Spleen (tissue), 11 donors: ENCODE measurements at regions not wholly inside any gene's neighbourhood (a gene's known extent, or its start where the extent isn't known, plus 50 kb on each side); places are given as distances from the start of the nearest gene placed in this dataset.
"Not testable (repeated sequence)": the region's sequence is repeated elsewhere in the genome, so short reads cannot be mapped to it uniquely, and the experiment has no call there.

Experiments used
- DNase-seq: peaks from one replicate; pipeline ENCODE4 v3.0.0-alpha.2; 2020
- H3K27ac ChIP-seq, 8 donors: fragments of 200-600 bp; sonication (generic) in 7 of 8; 1 replicate in 4 of 8; 2 replicates in 4 of 8; pipeline versions ENCODE4 v1.5.0 to v1.8.0; 2016 to 2021; ENCODE audit warnings: inconsistent platforms in 4 of 8, mild to moderate bottlenecking in 4 of 8, moderate library complexity in 1 of 8
- H3K27me3 ChIP-seq, 7 donors: fragments of 200-600 bp; sonication (generic) in 6 of 7; replicated peaks in 1 of 7; 1 replicate in 4 of 7; 2 replicates in 3 of 7; pipeline versions ENCODE4 v1.5.0 to v1.8.0; 2016 to 2021; ENCODE audit warnings: inconsistent platforms in 3 of 7, mild to moderate bottlenecking in 1 of 7
- H3K36me3 ChIP-seq, 6 donors: fragments of 200-600 bp; sonication (generic) in 5 of 6; 1 replicate in 4 of 6; 2 replicates in 2 of 6; pipeline versions ENCODE4 v1.5.0 to v1.8.0; 2016 to 2021; ENCODE audit warnings: inconsistent platforms in 2 of 6
- H3K4me1 ChIP-seq, 6 donors: fragments of 200-600 bp; sonication (generic) in 5 of 6; 1 replicate in 3 of 6; 2 replicates in 3 of 6; pipeline versions ENCODE4 v1.5.0 to v1.8.0; 2016 to 2021; ENCODE audit warnings: inconsistent platforms in 3 of 6
- H3K4me3 ChIP-seq, 8 donors: fragments of 200-600 bp; sonication (generic) in 7 of 8; 1 replicate in 4 of 8; 2 replicates in 4 of 8; pipeline versions ENCODE4 v1.5.0 to v1.8.0; 2016 to 2021; ENCODE audit warnings: inconsistent platforms in 4 of 8, mild to moderate bottlenecking in 4 of 8, moderate library complexity in 2 of 8
- H3K9me3 ChIP-seq, 8 donors: fragments of 200-600 bp; sonication (generic) in 7 of 8; 1 replicate in 4 of 8; 2 replicates in 4 of 8; pipeline versions ENCODE4 v1.5.0 to v1.8.0; 2016 to 2021; ENCODE audit warnings: inconsistent platforms in 4 of 8
- POLR2A ChIP-seq, 3 donors: fragments of 450-650 bp; IDR thresholded peaks; one replicate each; pipeline ENCODE4 v1.5.1; 2017; ENCODE audit warnings: antibody characterized with exemption in 3 of 3, mild to moderate bottlenecking in 1 of 3
- POLR2AphosphoS5 ChIP-seq, 3 donors: sonication (generic); formaldehyde crosslinking; IDR thresholded peaks; one replicate each; pipeline ENCODE4 v1.5.1; 2017; ENCODE audit warnings: antibody characterized with exemption in 3 of 3
- WGBS, 5 donors: extraction: QIAGEN DNeasy Blood & Tissue Kit in 3 of 5; methylation state at CpG; one replicate each; pipeline versions ENCODE4 v1.1.5 to v1.1.7; 2013 to 2018; 5-methylcytosine and 5-hydroxymethylcytosine counted together
- intact Hi-C: fragments of 100-400 bp; cut with DNase I; formaldehyde crosslinking; loops from one replicate; pipeline ENCODE4 v1.15.0; 2023; ENCODE audit warnings: low total_unique reads
- TF ChIP-seq, protein P1 (sequence below), 11 experiments: fragments of 200-600 bp in 7 of 11; fragments of 450-650 bp in 4 of 11; sonication (generic) in 4 of 11; IDR thresholded peaks in 8 of 11; conservative IDR thresholded peaks in 3 of 11; 1 replicate in 7 of 11; 2 replicates in 4 of 11; pipeline versions ENCODE4 v1.4.0 to v1.8.0; 2016 to 2021; ENCODE audit warnings: antibody characterized with exemption in 11 of 11, inconsistent platforms in 4 of 11, mild to moderate bottlenecking in 1 of 11
- donor health status: healthy with polysubstance abuse.
- donor health status: DM: no; HTN: no; CAD: no; lungs with moderate emphysema.
- donor health status: DM: no; HTN: no; CAD: no.
- donor health status: Bipolar disorder and iron deficiency.
- donor health status: healthy.
- donor health status: DM: no; HTN: no; CAD: no.
- donor health status: DM: yes; HTN: yes; CAD: no.

DNA sequence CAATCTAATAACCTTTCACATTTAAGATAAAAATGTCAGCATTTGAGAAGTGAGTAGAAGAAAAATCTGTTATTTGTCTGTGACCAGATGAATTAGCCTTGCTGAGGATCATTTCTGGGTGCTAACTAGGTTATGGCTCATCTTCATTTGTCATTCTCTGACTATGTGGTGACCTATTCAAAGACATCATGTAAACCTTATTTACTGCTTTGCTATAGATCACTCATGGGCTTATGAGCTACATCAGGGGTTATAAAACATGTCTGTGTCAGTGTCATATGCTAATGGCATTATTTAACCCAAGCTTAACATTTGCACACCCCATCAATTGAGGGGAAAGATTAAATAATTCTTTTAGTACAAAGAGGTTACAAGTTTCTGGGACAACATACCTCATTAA, 555.5 kb upstream of the CYLC2 start:
- no peaks in the 10 kb centered on the region for H3K27me3 ChIP-seq
- DNase-seq, result no peak
- H3K27ac ChIP-seq, result no peak overlapping the region
- no peak overlapping the region for H3K4me3 ChIP-seq
- no peaks in the 10 kb centered on the region for H3K4me1 ChIP-seq
- H3K9me3 ChIP-seq, result peaks cover 0 to 11% (median 0%) of the 10 kb centered on the region in 8 donors
- no peaks in the 10 kb centered on the region for H3K36me3 ChIP-seq
- intact Hi-C loops, result no loop called here
- TF ChIP-seq, protein P1, sequence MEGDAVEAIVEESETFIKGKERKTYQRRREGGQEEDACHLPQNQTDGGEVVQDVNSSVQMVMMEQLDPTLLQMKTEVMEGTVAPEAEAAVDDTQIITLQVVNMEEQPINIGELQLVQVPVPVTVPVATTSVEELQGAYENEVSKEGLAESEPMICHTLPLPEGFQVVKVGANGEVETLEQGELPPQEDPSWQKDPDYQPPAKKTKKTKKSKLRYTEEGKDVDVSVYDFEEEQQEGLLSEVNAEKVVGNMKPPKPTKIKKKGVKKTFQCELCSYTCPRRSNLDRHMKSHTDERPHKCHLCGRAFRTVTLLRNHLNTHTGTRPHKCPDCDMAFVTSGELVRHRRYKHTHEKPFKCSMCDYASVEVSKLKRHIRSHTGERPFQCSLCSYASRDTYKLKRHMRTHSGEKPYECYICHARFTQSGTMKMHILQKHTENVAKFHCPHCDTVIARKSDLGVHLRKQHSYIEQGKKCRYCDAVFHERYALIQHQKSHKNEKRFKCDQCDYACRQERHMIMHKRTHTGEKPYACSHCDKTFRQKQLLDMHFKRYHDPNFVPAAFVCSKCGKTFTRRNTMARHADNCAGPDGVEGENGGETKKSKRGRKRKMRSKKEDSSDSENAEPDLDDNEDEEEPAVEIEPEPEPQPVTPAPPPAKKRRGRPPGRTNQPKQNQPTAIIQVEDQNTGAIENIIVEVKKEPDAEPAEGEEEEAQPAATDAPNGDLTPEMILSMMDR (IDR thresholded peaks at IDR 0.05 in 8 of 11, conservative IDR thresholded peaks at IDR 0.05 in 3 of 11), result no peak
- TF ChIP-seq POLR2AphosphoS5 (IDR thresholded peaks at IDR 0.05), result no peak
- TF ChIP-seq POLR2A (IDR thresholded peaks at IDR 0.05), result no peak

DNA sequence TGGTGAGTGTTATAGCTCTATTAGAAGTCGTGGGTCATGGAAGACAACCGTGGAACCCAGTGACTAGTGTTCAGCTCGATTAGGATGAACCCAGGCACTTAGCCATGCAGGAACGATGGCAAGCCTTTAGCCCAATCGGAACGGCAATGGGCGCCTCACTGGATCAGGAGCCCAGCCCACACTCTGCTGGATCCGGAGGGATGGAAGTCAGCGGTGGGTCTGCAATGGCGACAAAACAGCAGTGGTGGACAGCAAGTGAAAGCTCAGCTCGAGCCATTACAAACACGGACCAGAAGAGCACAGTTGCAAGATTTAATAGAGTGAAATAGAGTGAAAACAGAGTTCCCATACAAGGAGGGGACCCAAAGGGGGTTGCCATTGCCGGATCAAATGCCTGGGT, 558.5 kb upstream of the CYLC2 start:
- H3K4me3 ChIP-seq, H3K4me1 ChIP-seq, H3K27ac ChIP-seq, H3K27me3 ChIP-seq, DNase-seq, H3K36me3 ChIP-seq, intact Hi-C loops: not testable (repeated sequence)
- peaks cover 0 to 11% (median 0%) of the 10 kb centered on the region in 8 donors for H3K9me3 ChIP-seq
- WGBS, 5 donors, result 86 to 93% (median 89%) methylated on average over 13 of the region's 13 CpGs

DNA sequence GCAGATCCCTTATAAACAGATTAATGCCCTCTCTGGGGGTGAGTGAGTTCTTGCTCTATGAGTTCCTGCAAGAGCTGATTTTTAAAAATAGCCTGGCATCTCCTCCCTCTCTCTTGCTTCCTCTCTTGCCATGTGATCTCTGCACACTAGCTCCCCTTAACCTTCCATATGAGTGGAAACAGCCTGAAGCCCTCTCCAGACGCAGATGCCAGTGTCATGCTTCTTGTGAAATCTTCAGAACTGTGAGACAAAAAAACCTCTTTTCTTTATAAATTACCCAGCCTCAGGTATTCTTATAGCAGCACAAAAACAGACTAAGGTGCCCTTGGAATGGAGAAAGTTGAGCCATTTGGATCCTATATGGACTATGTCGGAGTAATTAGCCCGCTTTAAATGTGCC, 559.7 kb upstream of the CYLC2 start:
- TF ChIP-seq, protein P1 (IDR thresholded peaks at IDR 0.05 in 8 of 11, conservative IDR thresholded peaks at IDR 0.05 in 3 of 11), result no peak
- TF ChIP-seq POLR2AphosphoS5 (IDR thresholded peaks at IDR 0.05) (no peak), POLR2A (IDR thresholded peaks at IDR 0.05) (no peak)
- H3K36me3 ChIP-seq, result no peaks in the 10 kb centered on the region
- DNase-seq, result no peak
- WGBS, 5 donors, result 75 to 92% (median 80%) methylated on average over 3 of the region's 3 CpGs
- no peak overlapping the region for H3K4me3 ChIP-seq
- H3K27me3 ChIP-seq, result no peaks in the 10 kb centered on the region
- peaks cover 0 to 11% (median 0%) of the 10 kb centered on the region in 8 donors for H3K9me3 ChIP-seq
- no peak overlapping the region for H3K27ac ChIP-seq
- intact Hi-C loops, result no loop called here
- H3K4me1 ChIP-seq, result no peaks in the 10 kb centered on the region

DNA sequence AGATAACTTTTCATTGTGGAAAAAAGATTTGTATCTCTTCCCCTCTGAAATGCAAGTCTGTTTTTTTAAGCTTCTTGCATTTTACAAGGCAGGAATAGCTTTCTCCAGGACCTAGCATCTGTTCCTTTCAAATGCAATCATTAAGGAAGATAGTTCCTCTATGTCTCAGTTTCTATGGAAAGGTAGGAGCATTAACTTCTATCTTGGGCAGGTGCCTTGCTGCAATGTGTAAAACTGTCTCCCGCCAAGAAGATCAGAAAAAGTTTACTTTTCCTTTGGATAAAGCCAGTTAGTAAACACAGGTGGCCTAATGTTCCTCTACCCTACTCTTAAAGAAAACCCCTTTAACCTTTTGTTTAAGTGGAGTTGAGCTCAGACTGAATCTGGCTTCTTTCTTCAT, 560.6 kb upstream of the CYLC2 start:
- WGBS, 5 donors, result 41 to 80% (median 69%) methylated on average over 1 of the region's 1 CpG
- intact Hi-C loops, result no loop called here
- no peak for DNase-seq
- TF ChIP-seq, protein P1 (IDR thresholded peaks at IDR 0.05 in 8 of 11, conservative IDR thresholded peaks at IDR 0.05 in 3 of 11), result no peak
- TF ChIP-seq POLR2AphosphoS5 (IDR thresholded peaks at IDR 0.05) (no peak), POLR2A (IDR thresholded peaks at IDR 0.05) (no peak)
- H3K27ac ChIP-seq, result no peak overlapping the region
- H3K36me3 ChIP-seq, result no peaks in the 10 kb centered on the region
- peaks cover 0 to 11% (median 0%) of the 10 kb centered on the region in 8 donors for H3K9me3 ChIP-seq
- no peaks in the 10 kb centered on the region for H3K4me1 ChIP-seq
- no peak overlapping the region for H3K4me3 ChIP-seq
- H3K27me3 ChIP-seq, result no peaks in the 10 kb centered on the region

DNA sequence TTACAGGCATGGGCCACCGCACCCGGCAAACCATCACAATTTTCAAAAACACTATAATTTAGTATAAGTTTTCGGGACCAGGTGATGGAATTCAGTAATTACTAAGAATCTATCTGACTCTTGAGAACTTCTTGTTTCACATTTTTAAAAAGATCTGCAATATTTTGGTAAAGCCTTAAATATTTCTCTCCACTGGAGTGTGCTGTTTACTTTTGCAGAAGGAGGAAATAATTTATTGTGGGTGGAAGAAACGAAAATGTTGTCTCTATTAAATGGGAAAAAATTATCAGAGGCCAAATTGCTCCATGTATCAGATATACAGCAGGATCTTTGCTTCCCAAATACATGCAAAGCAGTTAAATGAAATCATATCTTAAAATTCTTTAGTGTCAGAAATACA, 566.8 kb upstream of the CYLC2 start:
- H3K27me3 ChIP-seq, result no peaks in the 10 kb centered on the region
- no peaks in the 10 kb centered on the region for H3K36me3 ChIP-seq
- H3K27ac ChIP-seq, result no peak overlapping the region
- H3K4me1 ChIP-seq, result no peaks in the 10 kb centered on the region
- no peaks in the 10 kb centered on the region for H3K9me3 ChIP-seq
- intact Hi-C loops, result no loop called here
- no peak for TF ChIP-seq POLR2A (IDR thresholded peaks at IDR 0.05)
- no peak for TF ChIP-seq POLR2AphosphoS5 (IDR thresholded peaks at IDR 0.05)
- TF ChIP-seq, protein P1 (IDR thresholded peaks at IDR 0.05 in 8 of 11, conservative IDR thresholded peaks at IDR 0.05 in 3 of 11), result no peak
- DNase-seq, result no peak
- H3K4me3 ChIP-seq, result no peak overlapping the region
- WGBS, 5 donors, result 72 to 80% (median 75%) methylated on average over 4 of the region's 4 CpGs

DNA sequence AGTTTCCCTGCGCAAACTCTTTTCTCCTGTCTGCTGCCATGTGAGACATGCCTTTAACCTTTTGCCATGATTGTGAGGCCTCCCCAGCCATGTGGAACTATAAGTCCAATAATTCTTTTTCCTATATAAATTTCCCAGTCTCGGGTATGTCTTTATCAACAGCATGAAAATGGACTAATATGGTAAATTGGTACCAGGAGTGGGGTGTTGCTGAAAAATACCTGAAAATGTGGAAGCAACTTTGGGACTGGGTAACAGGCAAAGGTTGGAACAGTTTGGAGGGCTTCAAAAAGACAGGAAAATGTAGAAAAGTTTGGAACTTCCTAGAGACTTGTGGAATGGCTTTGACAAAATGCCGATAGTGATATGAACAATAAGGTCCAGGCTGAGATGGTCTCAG, 578.9 kb upstream of the CYLC2 start:
- 71 to 94% (median 82%) methylated on average over 3 of the region's 3 CpGs for WGBS, 5 donors
- intact Hi-C loops, result not testable (repeated sequence)

More for the DNA sequence above, 578.9 kb upstream of the CYLC2 start:
- H3K9me3 ChIP-seq, result peaks cover 0 to 62% (median 43%) of the 10 kb centered on the region in 8 donors
- not testable (repeated sequence) for H3K4me3 ChIP-seq, H3K36me3 ChIP-seq, DNase-seq, H3K27me3 ChIP-seq, H3K4me1 ChIP-seq, H3K27ac ChIP-seq
